Lower leg skin (tissue), 3 donors: ENCODE measurements at regions not wholly inside any gene's neighbourhood (a gene's known extent, or its start where the extent isn't known, plus 50 kb on each side); places are given as distances from the start of the nearest gene placed in this dataset.

Experiments used
- POLR2A ChIP-seq, 2 donors: fragments of 450-650 bp; IDR thresholded peaks; one replicate each; pipeline ENCODE4 v1.6.1; 2016 to 2017; ENCODE audit warnings: antibody characterized with exemption in 2 of 2, mild to moderate bottlenecking in 1 of 2, moderate library complexity in 1 of 2
- TF ChIP-seq, protein P1 (sequence below), 3 donors: fragments of 450-650 bp; IDR thresholded peaks; one replicate each; pipeline ENCODE4 v1.5.1; 2016; ENCODE audit warnings: antibody characterized with exemption in 3 of 3, mild to moderate bottlenecking in 3 of 3, moderate library complexity in 2 of 3

DNA sequence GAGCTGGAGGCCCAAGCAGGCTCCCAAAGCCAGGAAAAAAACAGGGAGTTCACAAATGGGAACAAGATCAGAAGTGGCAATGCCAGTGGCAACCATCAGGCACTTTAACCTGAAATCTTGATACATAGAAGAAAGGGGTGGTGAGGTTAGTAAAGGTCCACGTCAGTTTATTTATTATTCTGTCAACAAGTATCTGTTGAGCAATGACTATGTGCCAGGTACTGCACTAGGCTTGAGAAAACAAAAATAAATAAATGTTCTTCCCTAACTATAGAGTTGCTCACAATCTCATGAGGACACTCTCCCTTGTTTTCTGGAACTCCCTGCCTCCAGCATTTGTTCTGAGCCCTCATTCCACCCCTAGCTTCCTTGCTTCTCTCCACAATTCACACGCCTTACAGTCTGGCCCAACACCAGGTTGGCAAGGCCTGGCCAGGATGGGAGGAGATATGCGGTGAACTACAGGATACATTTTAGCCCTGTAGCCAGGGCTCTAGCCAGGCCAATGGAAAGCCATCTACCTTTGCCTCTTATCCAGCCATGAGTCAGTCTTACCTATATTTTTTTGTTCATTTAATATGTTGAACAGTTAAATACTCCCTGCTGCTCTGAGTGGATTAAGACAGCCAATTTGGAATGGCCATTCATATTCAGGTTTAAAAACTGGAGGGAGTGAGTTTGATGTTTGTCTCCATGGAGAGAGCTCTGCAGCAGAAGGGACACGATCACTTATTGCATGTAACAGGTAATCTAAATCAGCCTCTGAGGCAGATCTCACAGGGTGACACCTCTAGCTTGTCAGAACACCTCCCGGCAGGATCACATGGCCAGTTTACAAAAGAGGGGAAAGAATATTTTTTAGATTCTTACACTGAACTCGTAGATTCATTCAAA lies 161.9 kb upstream of the ATP11B start:
- TF ChIP-seq, protein P1, sequence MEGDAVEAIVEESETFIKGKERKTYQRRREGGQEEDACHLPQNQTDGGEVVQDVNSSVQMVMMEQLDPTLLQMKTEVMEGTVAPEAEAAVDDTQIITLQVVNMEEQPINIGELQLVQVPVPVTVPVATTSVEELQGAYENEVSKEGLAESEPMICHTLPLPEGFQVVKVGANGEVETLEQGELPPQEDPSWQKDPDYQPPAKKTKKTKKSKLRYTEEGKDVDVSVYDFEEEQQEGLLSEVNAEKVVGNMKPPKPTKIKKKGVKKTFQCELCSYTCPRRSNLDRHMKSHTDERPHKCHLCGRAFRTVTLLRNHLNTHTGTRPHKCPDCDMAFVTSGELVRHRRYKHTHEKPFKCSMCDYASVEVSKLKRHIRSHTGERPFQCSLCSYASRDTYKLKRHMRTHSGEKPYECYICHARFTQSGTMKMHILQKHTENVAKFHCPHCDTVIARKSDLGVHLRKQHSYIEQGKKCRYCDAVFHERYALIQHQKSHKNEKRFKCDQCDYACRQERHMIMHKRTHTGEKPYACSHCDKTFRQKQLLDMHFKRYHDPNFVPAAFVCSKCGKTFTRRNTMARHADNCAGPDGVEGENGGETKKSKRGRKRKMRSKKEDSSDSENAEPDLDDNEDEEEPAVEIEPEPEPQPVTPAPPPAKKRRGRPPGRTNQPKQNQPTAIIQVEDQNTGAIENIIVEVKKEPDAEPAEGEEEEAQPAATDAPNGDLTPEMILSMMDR (IDR thresholded peaks at IDR 0.05), result no peak
- no peak for TF ChIP-seq POLR2A (IDR thresholded peaks at IDR 0.05)
